Vagina (tissue), 2 donors: ENCODE measurements at regions not wholly inside any gene's neighbourhood (a gene's known extent, or its start where the extent isn't known, plus 50 kb on each side); places are given as distances from the start of the nearest gene placed in this dataset. TPM values are rescaled to one million over a fixed set of nuclear protein-coding genes. Genes with fewer than 3 reads are reported as not detected.

Experiments
- DNase-seq, 2 donors: peaks; one replicate each; pipeline ENCODE4 v3.0.0-alpha.2; 2017; ENCODE audit errors: extremely low spot score in 2 of 2
- H3K27ac ChIP-seq: fragments of 200-600 bp; sonication (generic); one replicate; pipeline ENCODE4 v1.5.1; 2019
- H3K27me3 ChIP-seq: fragments of 200-600 bp; sonication (generic); one replicate; pipeline ENCODE4 v1.5.1; 2019
- H3K36me3 ChIP-seq, 2 donors: fragments of 200-600 bp; sonication (generic); one replicate each; pipeline ENCODE4 v1.5.1; 2017 to 2019
- H3K4me1 ChIP-seq: fragments of 200-600 bp; sonication (generic); one replicate; pipeline ENCODE4 v1.5.1; 2019
- H3K4me3 ChIP-seq, 2 donors: fragments of 200-600 bp; sonication (generic); 1 replicate in 1 of 2; 2 replicates in 1 of 2; pipeline ENCODE4 v1.5.1; 2016 to 2019
- H3K9me3 ChIP-seq: fragments of 200-600 bp; sonication (generic); one replicate; pipeline ENCODE4 v1.5.1; 2019
- POLR2A ChIP-seq, 2 donors: fragments of 450-650 bp; IDR thresholded peaks; one replicate each; pipeline ENCODE4 v1.6.1; 2017; ENCODE audit warnings: antibody characterized with exemption in 2 of 2, mild to moderate bottlenecking in 2 of 2, moderate library complexity in 2 of 2
- POLR2AphosphoS5 ChIP-seq, 2 donors: sonication (generic); formaldehyde crosslinking; IDR thresholded peaks; one replicate each; pipeline ENCODE4 v1.9.0; 2017; ENCODE audit warnings: antibody characterized with exemption in 2 of 2, mild to moderate bottlenecking in 2 of 2, low read depth in 1 of 2; ENCODE audit not compliant: insufficient read depth in 1 of 2
- intact Hi-C: fragments of 100-400 bp; cut with DNase I; formaldehyde crosslinking; loops from one replicate; pipeline ENCODE4 v1.15.1; 2023
- small RNA-seq: library from RNA; depleted of rRNA; stranded (forward); fragments of <200 nt; gene quantifications from one replicate; pipeline ENCODE3, GENCODE V24; 2016
- TF ChIP-seq, protein P1 (sequence below), 3 experiments: fragments of 450-650 bp in 2 of 3; fragments of 200-600 bp in 1 of 3; sonication (generic) in 1 of 3; IDR thresholded peaks; one replicate each; pipeline ENCODE4 v1.5.1; 2017 to 2019; ENCODE audit warnings: antibody characterized with exemption in 3 of 3, mild to moderate bottlenecking in 2 of 3, moderate library complexity in 2 of 3

DNA sequence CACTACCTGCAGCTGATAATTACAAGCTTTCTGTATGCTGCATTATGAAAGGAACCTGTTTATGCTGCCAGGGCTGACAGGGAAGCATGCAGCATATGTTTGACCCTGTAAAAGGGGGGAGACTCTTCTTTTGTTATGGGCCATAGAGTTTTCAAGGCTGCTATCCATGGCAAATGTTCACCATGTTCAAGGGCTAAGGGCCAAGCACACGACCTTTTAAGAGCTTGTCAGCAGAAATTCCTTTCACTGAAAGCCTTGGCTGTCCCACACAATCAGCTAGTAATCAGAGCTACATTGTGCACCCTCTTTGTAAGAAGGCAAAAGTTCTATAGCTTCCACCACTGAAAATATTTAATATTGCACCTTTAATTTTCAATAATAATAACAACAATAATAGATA is 74.2 kb upstream of the MBIP start:
- no peak for TF ChIP-seq POLR2AphosphoS5 (IDR thresholded peaks at IDR 0.05; ENCODE audit: insufficient read depth in 1 of 2, low read depth in 1 of 2)
- no peak for TF ChIP-seq POLR2A (IDR thresholded peaks at IDR 0.05)
- TF ChIP-seq, protein P1, sequence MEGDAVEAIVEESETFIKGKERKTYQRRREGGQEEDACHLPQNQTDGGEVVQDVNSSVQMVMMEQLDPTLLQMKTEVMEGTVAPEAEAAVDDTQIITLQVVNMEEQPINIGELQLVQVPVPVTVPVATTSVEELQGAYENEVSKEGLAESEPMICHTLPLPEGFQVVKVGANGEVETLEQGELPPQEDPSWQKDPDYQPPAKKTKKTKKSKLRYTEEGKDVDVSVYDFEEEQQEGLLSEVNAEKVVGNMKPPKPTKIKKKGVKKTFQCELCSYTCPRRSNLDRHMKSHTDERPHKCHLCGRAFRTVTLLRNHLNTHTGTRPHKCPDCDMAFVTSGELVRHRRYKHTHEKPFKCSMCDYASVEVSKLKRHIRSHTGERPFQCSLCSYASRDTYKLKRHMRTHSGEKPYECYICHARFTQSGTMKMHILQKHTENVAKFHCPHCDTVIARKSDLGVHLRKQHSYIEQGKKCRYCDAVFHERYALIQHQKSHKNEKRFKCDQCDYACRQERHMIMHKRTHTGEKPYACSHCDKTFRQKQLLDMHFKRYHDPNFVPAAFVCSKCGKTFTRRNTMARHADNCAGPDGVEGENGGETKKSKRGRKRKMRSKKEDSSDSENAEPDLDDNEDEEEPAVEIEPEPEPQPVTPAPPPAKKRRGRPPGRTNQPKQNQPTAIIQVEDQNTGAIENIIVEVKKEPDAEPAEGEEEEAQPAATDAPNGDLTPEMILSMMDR (IDR thresholded peaks at IDR 0.05): no peak
- Histone ChIP-seq H3K4me1 (no peaks in the 10 kb centered on the region), H3K27ac (no peak overlapping the region), H3K9me3 (no peaks in the 10 kb centered on the region), H3K27me3 (no peaks in the 10 kb centered on the region), H3K4me3 (no peak overlapping the region), H3K36me3 (no peaks in the 10 kb centered on the region)
- intact Hi-C loops: no loop called here
- DNase-seq: no peak

GRCh38 chr14:36390718-36391117 is 70.3 kb upstream of the MBIP start:
- DNase-seq: no peak
- Histone ChIP-seq H3K9me3 (no peaks in the 10 kb centered on the region), H3K4me1 (no peaks in the 10 kb centered on the region), H3K27ac (no peak overlapping the region), H3K27me3 (no peaks in the 10 kb centered on the region), H3K36me3 (no peaks in the 10 kb centered on the region), H3K4me3 (no peak overlapping the region)
- TF ChIP-seq POLR2A (IDR thresholded peaks at IDR 0.05) (no peak), POLR2AphosphoS5 (IDR thresholded peaks at IDR 0.05; ENCODE audit: insufficient read depth in 1 of 2, low read depth in 1 of 2) (no peak)
- TF ChIP-seq, protein P1 (IDR thresholded peaks at IDR 0.05): no peak
- intact Hi-C loops: no loop called here

DNA sequence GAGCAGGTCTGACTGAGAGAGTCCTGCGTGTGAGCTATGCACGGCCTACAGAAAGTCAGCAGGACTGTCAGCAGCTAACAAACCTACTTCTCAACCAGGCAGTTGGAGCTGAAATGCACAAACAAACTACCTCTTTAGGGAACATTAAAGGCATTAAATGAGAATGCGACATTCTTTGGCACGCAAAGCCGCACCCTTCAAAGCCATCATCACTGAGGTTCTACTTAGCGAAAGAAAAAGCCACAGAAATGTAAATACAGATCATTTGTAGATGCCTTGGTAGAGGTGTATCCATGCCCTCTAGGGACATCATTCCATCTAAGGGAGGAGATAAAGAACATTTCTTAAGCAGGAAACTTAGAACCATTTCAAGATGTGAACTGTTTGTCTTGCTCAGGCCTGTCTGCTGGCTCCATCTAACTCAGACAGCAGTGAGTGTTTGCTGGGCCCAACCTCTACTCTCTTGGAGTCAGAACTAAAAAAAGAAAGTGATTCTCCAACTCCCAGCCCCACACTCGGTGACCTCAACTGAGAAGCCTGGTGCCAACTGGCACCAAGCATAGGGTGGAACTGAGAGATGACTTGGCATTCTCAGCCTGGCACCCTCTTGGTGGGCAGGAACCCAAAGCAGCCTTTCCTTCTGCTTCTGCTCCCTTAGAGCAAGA is 63.5 kb upstream of the MBIP start:
- intact Hi-C loops: no loop called here
- no peaks in the 10 kb centered on the region for H3K4me1 ChIP-seq
- H3K27ac ChIP-seq: no peak overlapping the region
- no peak overlapping the region for H3K4me3 ChIP-seq
- no peaks in the 10 kb centered on the region for H3K36me3 ChIP-seq
- no peak for TF ChIP-seq POLR2A (IDR thresholded peaks at IDR 0.05)
- DNase-seq: no peak
- H3K27me3 ChIP-seq: no peaks in the 10 kb centered on the region
- H3K9me3 ChIP-seq: no peaks in the 10 kb centered on the region

GRCh38 chr14:36373982-36374673 is 53.7 kb upstream of the MBIP start:
- no peaks in the 10 kb centered on the region for H3K36me3 ChIP-seq
- no peaks in the 10 kb centered on the region for H3K4me1 ChIP-seq
- DNase-seq: no peak
- H3K9me3 ChIP-seq: no peaks in the 10 kb centered on the region
- no peak overlapping the region for H3K4me3 ChIP-seq
- H3K27me3 ChIP-seq: no peaks in the 10 kb centered on the region
- intact Hi-C loops: no loop called here
- no peak overlapping the region for H3K27ac ChIP-seq
- TF ChIP-seq, protein P1 (IDR thresholded peaks at IDR 0.05): peak; percentile 8 to 50 (median 44)
- TF ChIP-seq POLR2AphosphoS5 (IDR thresholded peaks at IDR 0.05; ENCODE audit: insufficient read depth in 1 of 2, low read depth in 1 of 2): no peak

Small RNAs in the stretch of these regions (small RNA-seq; reads per million reads assigned to genes)
- gene RNU7-93P: not detected
